GM13977 (cell line): ENCODE measurements at regions not wholly inside any gene's neighbourhood (a gene's known extent, or its start where the extent isn't known, plus 50 kb on each side); places are given as distances from the start of the nearest gene placed in this dataset.
"Not testable (repeated sequence)": the region's sequence is repeated elsewhere in the genome, so short reads cannot be mapped to it uniquely, and the experiment has no call there.

ENCODE experiments used
- DNase-seq: peaks from one replicate; pipeline ENCODE4 v3.0.0; 2012; ENCODE audit warnings: low spot score
- CTCF ChIP-seq: IDR thresholded peaks from 2 replicates; pipeline ENCODE4 v1.5.1; 2012; ENCODE audit warnings: mild to moderate bottlenecking, control low read depth; ENCODE audit not compliant: insufficient read depth; ENCODE audit errors: extremely low read depth, missing control alignments
- in situ Hi-C: fragments of 300-500 bp; cut with MboI; formaldehyde crosslinking; loops from one replicate; pipeline ENCODE4 v1.12.0; 2022; ENCODE audit warnings: low sequenced_read_pairs, low pct_unique_long_range_greater_than_20kb, mixed read lengths, inconsistent platforms; ENCODE audit not compliant: unreplicated experiment

GRCh38 chr9:129550199-129550839 is 70.6 kb downstream of the C9orf50 start:
- TF ChIP-seq CTCF, result no peak
- peak; percentile 23 for DNase-seq
- in situ Hi-C loops, result no loop called here

- in situ Hi-C loops, result no loop called here
- no peak for DNase-seq
- TF ChIP-seq CTCF, result no peak
These were observed 71.2 kb downstream of the C9orf50 start for GRCh38 chr9:129549684-129550083.

- no peak for DNase-seq
- in situ Hi-C loops, result no loop called here
- no peak for TF ChIP-seq CTCF
These were observed 71.8 kb downstream of the C9orf50 start for GRCh38 chr9:129549139-129549538.

- in situ Hi-C loops, result no loop called here
- no peak for TF ChIP-seq CTCF
- no peak for DNase-seq
These were observed 72.2 kb downstream of the C9orf50 start for GRCh38 chr9:129548571-129549135.

GRCh38 chr9:129547869-129548570 is 72.9 kb downstream of the C9orf50 start:
- TF ChIP-seq CTCF, result no peak
- in situ Hi-C loops, result no loop called here
- DNase-seq, result no peak

- in situ Hi-C loops, result no loop called here
- TF ChIP-seq CTCF, result no peak
- no peak for DNase-seq
These were observed 73.8 kb downstream of the C9orf50 start for GRCh38 chr9:129547063-129547462.

- in situ Hi-C loops, DNase-seq: not testable (repeated sequence)
These were observed 75.0 kb downstream of the C9orf50 start for GRCh38 chr9:129545876-129546275.
